ENCODE measurements at regions not wholly inside any gene's neighbourhood (a gene's known extent, or its start where the extent isn't known, plus 50 kb on each side); places are given as distances from the start of the nearest gene placed in this dataset.

DNA sequence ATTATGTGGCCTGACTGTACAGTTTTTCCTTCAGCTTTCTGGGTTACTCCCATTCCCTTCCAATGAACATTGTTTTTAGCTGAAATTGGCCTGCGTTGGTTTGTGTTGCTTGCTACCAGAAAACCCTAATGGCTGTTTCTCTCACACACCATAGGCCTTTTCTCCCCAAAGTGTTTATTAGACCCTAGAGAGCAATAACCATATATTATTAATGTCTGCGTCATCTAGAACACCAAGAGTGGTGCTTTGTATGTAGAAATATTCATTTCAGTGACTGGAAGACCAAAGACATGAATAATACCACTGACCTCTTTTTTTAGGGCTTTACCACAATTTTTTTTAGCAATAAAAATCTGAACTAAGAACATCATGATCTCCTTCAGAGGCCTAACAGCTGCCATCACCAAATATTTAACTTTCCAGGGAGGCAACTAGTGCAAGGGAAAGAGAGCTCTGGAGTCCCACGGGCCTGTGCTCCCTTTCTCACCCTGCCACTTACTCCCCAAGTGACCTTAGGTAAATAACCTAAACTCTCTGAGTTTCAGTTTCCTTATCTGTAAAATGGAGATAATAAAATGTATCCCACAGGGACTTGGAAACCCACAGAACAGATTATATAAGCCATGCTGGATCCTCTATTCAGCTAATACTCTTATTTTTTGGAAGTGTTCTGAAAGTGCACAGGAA lies 201.9 kb upstream of the ISL1 start:
- no peak for DNase-seq
- WGBS (ENCODE audit: insufficient coverage): no CpG with 5 or more reads among the region's 3 CpGs
- H3K9me3 ChIP-seq (ENCODE audit: control extremely low read depth in 1 of 5, control insufficient read depth in 4 of 5, insufficient read depth in 2 of 5, low read depth in 1 of 5, low read length in 4 of 5): no peaks in the 10 kb centered on the region
- no peaks in the 10 kb centered on the region for H3K4me1 ChIP-seq (ENCODE audit: control extremely low read depth in 1 of 4, control insufficient read depth in 4 of 4, insufficient read depth in 4 of 4, low read length in 3 of 4)
- ChIA-PET POLR2A (no interaction called here), CTCF (no interaction called here)
- H3K27me3 ChIP-seq (replicated peaks in 2 of 5; ENCODE audit: control insufficient read depth in 4 of 5, insufficient read depth in 5 of 5, low read length in 4 of 5): no peaks in the 10 kb centered on the region
- H3K27ac ChIP-seq (ENCODE audit: insufficient read depth in 1 of 2, low read depth in 1 of 2, low read length in 2 of 2, poor library complexity in 1 of 2, severe bottlenecking in 2 of 2): no peak overlapping the region
- no peaks in the 10 kb centered on the region for H3K36me3 ChIP-seq (ENCODE audit: control insufficient read depth in 4 of 4, insufficient read depth in 4 of 4, low read length in 3 of 4)
- no peak overlapping the region for H3K4me3 ChIP-seq (ENCODE audit: control insufficient read depth in 1 of 7, extremely low read depth in 1 of 7, insufficient read depth in 4 of 7, low read depth in 2 of 7, low read length in 6 of 7)

DNA sequence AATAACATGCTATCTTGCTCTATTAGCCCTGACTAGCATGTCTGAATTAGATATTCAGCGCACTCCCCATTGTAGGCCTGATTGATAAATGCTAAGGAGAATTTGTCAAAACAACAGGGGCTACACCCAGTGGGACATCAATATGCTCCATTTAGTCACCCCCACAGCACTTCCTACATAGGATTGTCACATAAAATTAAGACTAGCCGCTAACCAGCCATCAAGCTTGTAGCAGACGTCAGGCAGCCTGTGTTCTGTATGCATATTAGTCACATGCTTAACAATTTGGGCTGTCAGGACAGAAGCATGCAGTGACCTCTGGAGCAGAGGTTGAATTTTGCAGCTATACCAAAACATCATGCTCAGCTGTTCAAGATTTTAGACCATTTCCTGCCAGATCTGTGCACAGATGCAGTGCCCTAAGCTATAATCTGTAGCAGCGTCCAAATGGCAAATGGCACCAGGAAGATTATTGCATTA lies 197.4 kb upstream of the ISL1 start:
- no peak for DNase-seq
- no peak overlapping the region for H3K27ac ChIP-seq (ENCODE audit: insufficient read depth in 1 of 2, low read depth in 1 of 2, low read length in 2 of 2, poor library complexity in 1 of 2, severe bottlenecking in 2 of 2)
- POLR2A ChIA-PET: no interaction called here
- H3K4me1 ChIP-seq (ENCODE audit: control extremely low read depth in 1 of 4, control insufficient read depth in 4 of 4, insufficient read depth in 4 of 4, low read length in 3 of 4): no peaks in the 10 kb centered on the region
- CTCF ChIA-PET: no interaction called here
- no peak overlapping the region for H3K4me3 ChIP-seq (ENCODE audit: control insufficient read depth in 1 of 7, extremely low read depth in 1 of 7, insufficient read depth in 4 of 7, low read depth in 2 of 7, low read length in 6 of 7)
- no peaks in the 10 kb centered on the region for H3K27me3 ChIP-seq (replicated peaks in 2 of 5; ENCODE audit: control insufficient read depth in 4 of 5, insufficient read depth in 5 of 5, low read length in 4 of 5)
- H3K9me3 ChIP-seq (ENCODE audit: control extremely low read depth in 1 of 5, control insufficient read depth in 4 of 5, insufficient read depth in 2 of 5, low read depth in 1 of 5, low read length in 4 of 5): no peaks in the 10 kb centered on the region
- whole genome bisulfite sequencing (ENCODE audit: insufficient coverage): 79% methylated on average over 3 of the region's 4 CpGs
- no peaks in the 10 kb centered on the region for H3K36me3 ChIP-seq (ENCODE audit: control insufficient read depth in 4 of 4, insufficient read depth in 4 of 4, low read length in 3 of 4)

DNA sequence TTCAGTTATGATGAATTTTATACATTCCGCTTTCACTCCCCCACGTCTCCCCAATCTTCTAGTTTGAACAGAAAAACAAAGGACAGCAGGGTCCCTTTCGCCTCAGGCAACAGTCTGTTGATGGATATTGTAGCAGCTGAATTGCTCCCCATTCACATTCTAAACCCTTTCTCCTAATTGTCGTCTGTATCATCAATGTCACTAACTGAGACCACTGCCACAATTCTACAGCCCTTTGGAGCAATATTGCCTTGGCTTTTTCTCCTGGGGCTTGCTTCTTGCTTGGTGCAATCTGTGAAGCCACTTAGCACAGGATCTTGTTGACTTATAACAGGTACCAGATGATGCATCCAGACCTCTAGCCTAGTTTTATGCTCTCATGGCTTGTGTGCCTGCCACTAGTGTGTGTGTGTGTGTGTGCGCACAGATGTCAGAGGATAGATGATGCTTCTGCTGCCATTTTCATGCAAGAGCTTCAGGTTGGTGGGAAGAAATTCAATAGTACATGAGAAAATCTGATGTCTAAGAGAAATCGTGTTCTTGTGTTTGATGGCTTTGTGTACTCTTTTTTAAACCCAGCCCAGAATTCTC lies 195.2 kb upstream of the ISL1 start:
- H3K36me3 ChIP-seq (ENCODE audit: control insufficient read depth in 4 of 4, insufficient read depth in 4 of 4, low read length in 3 of 4): no peaks in the 10 kb centered on the region
- H3K4me1 ChIP-seq (ENCODE audit: control extremely low read depth in 1 of 4, control insufficient read depth in 4 of 4, insufficient read depth in 4 of 4, low read length in 3 of 4): no peaks in the 10 kb centered on the region
- DNase-seq: no peak
- POLR2A ChIA-PET: no interaction called here
- CTCF ChIA-PET: no interaction called here
- H3K9me3 ChIP-seq (ENCODE audit: control extremely low read depth in 1 of 5, control insufficient read depth in 4 of 5, insufficient read depth in 2 of 5, low read depth in 1 of 5, low read length in 4 of 5): no peaks in the 10 kb centered on the region
- 35% methylated on average over 3 of the region's 6 CpGs for WGBS (ENCODE audit: insufficient coverage)
- no peak overlapping the region for H3K27ac ChIP-seq (ENCODE audit: insufficient read depth in 1 of 2, low read depth in 1 of 2, low read length in 2 of 2, poor library complexity in 1 of 2, severe bottlenecking in 2 of 2)
- no peak overlapping the region for H3K4me3 ChIP-seq (ENCODE audit: control insufficient read depth in 1 of 7, extremely low read depth in 1 of 7, insufficient read depth in 4 of 7, low read depth in 2 of 7, low read length in 6 of 7)
- H3K27me3 ChIP-seq (replicated peaks in 2 of 5; ENCODE audit: control insufficient read depth in 4 of 5, insufficient read depth in 5 of 5, low read length in 4 of 5): no peaks in the 10 kb centered on the region

DNA sequence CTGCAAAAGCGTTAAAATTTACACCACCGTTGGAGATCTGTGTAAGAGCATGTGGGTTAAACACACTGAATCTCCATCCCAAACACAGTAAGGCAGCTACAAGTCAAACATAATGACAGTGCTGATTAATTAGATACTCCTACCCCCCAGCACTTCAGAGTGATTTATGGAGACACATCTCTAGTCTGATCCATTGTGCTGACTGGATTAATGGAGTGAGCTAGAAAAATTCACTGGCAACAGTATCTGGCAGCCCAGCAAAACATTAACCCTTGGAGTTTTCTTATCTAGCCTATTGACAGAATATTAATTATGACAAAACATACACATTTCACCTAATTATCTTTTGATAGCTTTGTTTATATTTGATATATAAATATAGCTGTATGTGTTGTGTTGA lies 188.6 kb upstream of the ISL1 start:
- no CpG with 5 or more reads among the region's 2 CpGs for WGBS (ENCODE audit: insufficient coverage)
- H3K4me3 ChIP-seq (ENCODE audit: control insufficient read depth in 1 of 7, extremely low read depth in 1 of 7, insufficient read depth in 4 of 7, low read depth in 2 of 7, low read length in 6 of 7): no peak overlapping the region
- H3K9me3 ChIP-seq (ENCODE audit: control extremely low read depth in 1 of 5, control insufficient read depth in 4 of 5, insufficient read depth in 2 of 5, low read depth in 1 of 5, low read length in 4 of 5): no peaks in the 10 kb centered on the region
- ChIA-PET CTCF (no interaction called here), POLR2A (no interaction called here)
- no peaks in the 10 kb centered on the region for H3K4me1 ChIP-seq (ENCODE audit: control extremely low read depth in 1 of 4, control insufficient read depth in 4 of 4, insufficient read depth in 4 of 4, low read length in 3 of 4)
- DNase-seq: no peak
- no peaks in the 10 kb centered on the region for H3K36me3 ChIP-seq (ENCODE audit: control insufficient read depth in 4 of 4, insufficient read depth in 4 of 4, low read length in 3 of 4)
- H3K27me3 ChIP-seq (replicated peaks in 2 of 5; ENCODE audit: control insufficient read depth in 4 of 5, insufficient read depth in 5 of 5, low read length in 4 of 5): no peaks in the 10 kb centered on the region
- no peak overlapping the region for H3K27ac ChIP-seq (ENCODE audit: insufficient read depth in 1 of 2, low read depth in 1 of 2, low read length in 2 of 2, poor library complexity in 1 of 2, severe bottlenecking in 2 of 2)

DNA sequence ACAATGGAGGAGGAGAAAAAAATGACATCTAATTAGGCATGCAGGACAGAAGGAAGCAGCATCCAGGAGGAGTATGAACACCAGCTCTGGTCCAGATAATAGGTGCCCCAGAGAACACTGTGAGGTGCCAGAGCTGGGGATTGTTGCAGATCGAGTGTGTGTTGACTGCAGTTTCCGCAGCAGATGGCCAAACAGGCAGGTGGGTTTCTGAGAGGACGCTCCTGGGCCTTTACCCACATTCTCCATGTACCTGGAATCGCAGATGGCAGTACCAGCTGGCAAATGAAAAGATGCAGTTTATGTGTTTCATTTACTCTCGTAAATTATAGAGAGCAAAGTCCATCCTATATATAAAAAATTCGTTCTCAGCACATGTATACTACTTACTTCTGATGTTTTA lies 182.2 kb upstream of the ISL1 start:
- POLR2A ChIA-PET: no interaction called here
- Histone ChIP-seq H3K4me3 (ENCODE audit: control insufficient read depth in 1 of 7, extremely low read depth in 1 of 7, insufficient read depth in 4 of 7, low read depth in 2 of 7, low read length in 6 of 7) (no peak overlapping the region), H3K4me1 (ENCODE audit: control extremely low read depth in 1 of 4, control insufficient read depth in 4 of 4, insufficient read depth in 4 of 4, low read length in 3 of 4) (no peaks in the 10 kb centered on the region), H3K9me3 (ENCODE audit: control extremely low read depth in 1 of 5, control insufficient read depth in 4 of 5, insufficient read depth in 2 of 5, low read depth in 1 of 5, low read length in 4 of 5) (no peaks in the 10 kb centered on the region), H3K36me3 (ENCODE audit: control insufficient read depth in 4 of 4, insufficient read depth in 4 of 4, low read length in 3 of 4) (no peaks in the 10 kb centered on the region), H3K27ac (ENCODE audit: insufficient read depth in 1 of 2, low read depth in 1 of 2, low read length in 2 of 2, poor library complexity in 1 of 2, severe bottlenecking in 2 of 2) (no peak overlapping the region), H3K27me3 (replicated peaks in 2 of 5; ENCODE audit: control insufficient read depth in 4 of 5, insufficient read depth in 5 of 5, low read length in 4 of 5) (no peaks in the 10 kb centered on the region)
- CTCF ChIA-PET: no interaction called here
- 100% methylated on average over 3 of the region's 6 CpGs for WGBS (ENCODE audit: insufficient coverage)
- no peak for DNase-seq

DNA sequence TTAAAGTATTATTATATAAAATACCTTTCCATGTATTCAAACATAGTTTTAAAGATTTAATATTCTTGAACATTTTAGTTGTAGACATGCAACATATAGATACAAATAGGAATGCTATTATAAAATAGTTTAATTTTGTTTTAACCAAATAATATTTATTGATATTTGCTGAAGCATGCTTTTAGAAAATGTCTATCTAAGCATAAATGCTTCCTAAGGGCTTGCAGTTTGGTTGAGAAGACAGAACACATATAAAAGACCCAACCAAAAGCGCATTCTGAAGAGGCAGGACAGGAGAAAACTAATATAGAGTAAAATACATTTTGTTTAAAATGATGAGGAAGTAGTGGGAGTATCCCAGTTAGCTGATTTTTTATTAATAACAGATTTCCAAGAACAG lies 181.5 kb upstream of the ISL1 start:
- no peak for DNase-seq

DNA sequence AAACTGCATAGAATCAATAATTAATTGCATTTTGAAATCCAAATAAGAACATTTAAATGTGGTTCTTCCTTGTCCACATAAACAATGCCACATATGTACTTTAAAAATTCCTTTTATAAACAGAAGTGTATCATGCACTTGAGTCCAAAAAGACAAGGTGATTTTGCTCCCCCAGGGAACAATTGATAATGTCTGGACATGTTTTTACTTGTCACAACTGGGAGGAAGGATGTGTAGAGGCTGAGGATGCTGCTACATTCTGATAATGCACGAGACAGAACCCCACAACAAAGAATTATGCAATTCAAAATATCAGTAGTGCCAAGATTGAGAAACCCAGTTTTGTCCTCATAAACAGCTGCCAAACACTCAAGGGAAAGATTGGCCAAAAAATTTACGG lies 181.1 kb upstream of the ISL1 start:
- WGBS (ENCODE audit: insufficient coverage): 86% methylated on average over 1 of the region's 2 CpGs
- no peak for DNase-seq
- ChIA-PET CTCF (no interaction called here), POLR2A (no interaction called here)
- no peak overlapping the region for H3K27ac ChIP-seq (ENCODE audit: insufficient read depth in 1 of 2, low read depth in 1 of 2, low read length in 2 of 2, poor library complexity in 1 of 2, severe bottlenecking in 2 of 2)
- no peaks in the 10 kb centered on the region for H3K4me1 ChIP-seq (ENCODE audit: control extremely low read depth in 1 of 4, control insufficient read depth in 4 of 4, insufficient read depth in 4 of 4, low read length in 3 of 4)
- H3K9me3 ChIP-seq (ENCODE audit: control extremely low read depth in 1 of 5, control insufficient read depth in 4 of 5, insufficient read depth in 2 of 5, low read depth in 1 of 5, low read length in 4 of 5): no peaks in the 10 kb centered on the region
- H3K36me3 ChIP-seq (ENCODE audit: control insufficient read depth in 4 of 4, insufficient read depth in 4 of 4, low read length in 3 of 4): no peaks in the 10 kb centered on the region
- no peak overlapping the region for H3K4me3 ChIP-seq (ENCODE audit: control insufficient read depth in 1 of 7, extremely low read depth in 1 of 7, insufficient read depth in 4 of 7, low read depth in 2 of 7, low read length in 6 of 7)
- no peaks in the 10 kb centered on the region for H3K27me3 ChIP-seq (replicated peaks in 2 of 5; ENCODE audit: control insufficient read depth in 4 of 5, insufficient read depth in 5 of 5, low read length in 4 of 5)

More for the DNA sequence above, 181.5 kb upstream of the ISL1 start:
- WGBS (ENCODE audit: insufficient coverage): no CpG with 5 or more reads among the region's 1 CpG
- Histone ChIP-seq H3K9me3 (ENCODE audit: control extremely low read depth in 1 of 5, control insufficient read depth in 4 of 5, insufficient read depth in 2 of 5, low read depth in 1 of 5, low read length in 4 of 5) (no peaks in the 10 kb centered on the region), H3K27me3 (replicated peaks in 2 of 5; ENCODE audit: control insufficient read depth in 4 of 5, insufficient read depth in 5 of 5, low read length in 4 of 5) (no peaks in the 10 kb centered on the region), H3K36me3 (ENCODE audit: control insufficient read depth in 4 of 4, insufficient read depth in 4 of 4, low read length in 3 of 4) (no peaks in the 10 kb centered on the region), H3K4me3 (ENCODE audit: control insufficient read depth in 1 of 7, extremely low read depth in 1 of 7, insufficient read depth in 4 of 7, low read depth in 2 of 7, low read length in 6 of 7) (no peak overlapping the region), H3K27ac (ENCODE audit: insufficient read depth in 1 of 2, low read depth in 1 of 2, low read length in 2 of 2, poor library complexity in 1 of 2, severe bottlenecking in 2 of 2) (no peak overlapping the region), H3K4me1 (ENCODE audit: control extremely low read depth in 1 of 4, control insufficient read depth in 4 of 4, insufficient read depth in 4 of 4, low read length in 3 of 4) (no peaks in the 10 kb centered on the region)
- CTCF ChIA-PET: no interaction called here
- POLR2A ChIA-PET: no interaction called here
